ENCODE measurements at regions not wholly inside any gene's neighbourhood (a gene's known extent, or its start where the extent isn't known, plus 50 kb on each side); places are given as distances from the start of the nearest gene placed in this dataset.

DNA sequence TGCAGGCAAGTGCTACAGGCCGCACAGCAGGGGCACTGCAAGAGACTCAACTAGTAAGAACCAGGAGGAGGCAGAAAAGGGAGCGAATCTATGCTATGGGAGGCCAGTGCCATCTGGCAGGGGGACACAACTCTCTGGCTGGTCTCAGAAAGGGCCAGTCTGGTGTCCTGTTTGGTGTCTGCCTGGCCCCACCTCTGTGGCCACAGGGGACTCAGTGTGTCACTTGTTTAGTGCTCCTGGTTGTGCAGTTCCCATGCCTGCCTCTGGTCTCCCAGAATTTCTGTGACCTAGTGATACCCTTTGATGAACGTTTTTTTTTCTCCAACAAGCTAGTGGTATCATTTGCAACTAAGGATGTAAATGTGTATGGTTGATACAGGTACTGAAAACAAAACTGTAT is 59.2 kb upstream of the JCAD start:
- DNase-seq (ENCODE audit: low read depth, low spot score), result no peak

DNA sequence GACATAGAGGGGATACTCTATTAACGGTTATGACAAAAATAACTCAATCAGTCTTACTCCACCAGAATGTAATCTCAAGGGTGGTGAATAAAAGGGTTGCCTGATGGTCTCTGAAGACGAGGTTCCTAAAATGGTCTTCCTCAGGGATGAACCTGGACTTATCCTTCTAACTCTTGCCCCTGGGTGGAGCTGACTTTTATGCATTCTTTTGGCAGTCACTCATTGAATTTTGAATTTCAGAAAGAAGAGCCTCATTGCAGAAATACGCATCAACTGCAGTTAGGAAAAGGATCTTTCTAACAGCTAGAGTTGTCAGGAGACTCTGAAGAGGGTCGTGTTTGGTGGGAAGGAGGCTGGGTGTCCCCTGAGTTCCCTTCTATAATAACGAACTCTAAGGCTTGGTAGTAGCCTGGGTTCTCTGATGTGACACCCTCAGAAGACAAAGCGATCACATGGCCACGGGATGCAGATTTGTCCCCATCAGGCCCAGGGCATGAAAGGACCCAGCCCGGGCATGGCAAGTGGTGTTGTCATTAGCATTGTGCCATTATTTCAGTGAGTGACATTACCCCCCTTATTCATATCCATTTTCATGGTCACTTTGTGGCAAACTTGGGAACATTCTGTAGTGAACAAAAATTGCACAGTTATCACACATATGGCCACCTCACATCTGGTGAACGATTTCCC is 58.6 kb upstream of the JCAD start:
- no peak for DNase-seq (ENCODE audit: low read depth, low spot score)

DNA sequence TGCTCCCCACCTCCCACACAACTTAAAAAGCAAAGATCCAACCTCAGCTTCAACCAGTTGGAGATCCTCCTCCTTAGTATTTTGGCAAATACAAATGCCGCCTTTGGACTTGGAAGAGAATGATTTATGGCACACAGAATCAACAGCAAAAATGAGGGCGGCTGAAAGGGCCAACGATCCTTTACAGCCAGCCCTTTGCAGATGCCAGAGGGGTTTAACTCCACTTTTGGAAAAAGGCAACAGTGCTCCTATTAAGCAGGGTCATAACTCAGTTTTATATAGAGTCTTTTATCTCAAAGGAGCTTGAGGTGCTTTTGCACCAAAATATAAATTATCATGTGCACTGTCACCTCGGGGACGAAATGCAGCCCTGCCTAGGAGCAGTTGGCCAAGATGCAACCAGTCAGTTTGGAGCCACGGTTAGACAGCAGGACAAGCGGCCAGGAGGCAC is 56.7 kb upstream of the JCAD start:
- no peak for DNase-seq (ENCODE audit: low read depth, low spot score)

DNA sequence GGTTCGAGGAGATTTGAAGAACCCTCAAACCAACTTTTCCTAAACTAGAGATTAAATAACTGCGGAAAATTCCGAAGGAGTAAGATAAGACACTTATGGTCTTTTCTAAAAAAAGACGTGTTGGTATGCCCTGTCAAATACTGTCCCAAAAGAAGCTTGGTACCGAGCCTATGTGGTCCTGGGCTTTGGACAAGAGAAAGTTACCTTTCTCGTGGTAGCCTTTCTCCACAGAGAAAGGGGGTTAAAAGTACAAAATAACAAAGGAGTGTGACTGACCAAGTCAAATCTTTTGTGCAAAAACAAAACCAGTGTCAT is 56.2 kb upstream of the JCAD start:
- no peak for DNase-seq (ENCODE audit: low read depth, low spot score)

DNA sequence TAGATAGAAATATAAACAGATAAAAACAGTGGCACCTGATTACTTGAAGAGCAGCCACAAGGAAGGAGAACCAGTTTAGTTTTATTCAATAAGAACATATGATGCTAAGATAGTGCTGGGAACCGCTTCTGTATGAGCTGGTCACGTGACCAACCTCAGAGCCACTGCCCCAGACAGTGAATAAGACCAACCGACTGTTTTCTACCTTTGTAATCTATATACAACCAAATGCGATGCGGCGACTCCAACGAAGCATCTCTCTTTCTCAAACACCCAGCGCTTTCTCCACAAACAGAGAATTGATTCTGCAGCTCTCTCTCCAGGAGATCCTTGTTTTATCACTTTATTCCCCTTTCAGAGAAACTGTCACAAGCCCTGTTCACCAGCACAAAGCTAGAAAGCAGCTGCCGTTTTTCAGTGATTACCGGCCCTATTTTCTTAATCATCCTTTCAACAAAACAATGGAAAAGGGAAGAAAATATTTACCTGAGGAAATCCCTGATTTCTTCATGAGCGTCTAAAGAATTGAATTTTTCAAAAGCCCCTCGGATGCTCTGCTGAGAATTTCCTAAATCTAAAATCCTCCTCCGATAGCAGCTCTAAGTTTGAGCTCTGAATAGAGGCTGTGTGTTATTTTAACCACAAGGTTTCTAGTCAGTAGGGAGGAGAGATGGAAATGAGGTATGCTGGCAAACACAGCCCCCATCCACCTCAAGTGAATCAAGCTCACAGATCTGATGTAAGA is 55.7 kb upstream of the JCAD start:
- no peak for DNase-seq (ENCODE audit: low read depth, low spot score)

DNA sequence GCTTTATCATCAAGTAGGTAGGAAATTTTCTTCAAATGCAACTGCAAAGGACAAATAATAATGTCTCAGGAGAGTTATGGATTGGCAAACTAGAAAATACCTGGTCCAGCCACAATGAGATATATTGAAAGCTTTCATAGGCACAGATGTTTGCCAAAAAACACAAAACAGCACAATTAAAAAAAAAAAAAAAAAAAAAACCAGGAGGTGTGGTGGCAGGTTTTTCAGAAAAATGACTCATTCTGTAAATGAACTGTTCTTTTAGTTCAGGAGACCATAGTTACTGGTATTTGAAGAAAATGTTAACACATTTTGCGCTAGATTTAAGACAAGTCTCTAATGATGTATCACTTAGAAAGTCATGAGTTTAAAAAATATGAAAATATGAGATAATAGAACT is 55.0 kb upstream of the JCAD start:
- DNase-seq (ENCODE audit: low read depth, low spot score), result no peak

DNA sequence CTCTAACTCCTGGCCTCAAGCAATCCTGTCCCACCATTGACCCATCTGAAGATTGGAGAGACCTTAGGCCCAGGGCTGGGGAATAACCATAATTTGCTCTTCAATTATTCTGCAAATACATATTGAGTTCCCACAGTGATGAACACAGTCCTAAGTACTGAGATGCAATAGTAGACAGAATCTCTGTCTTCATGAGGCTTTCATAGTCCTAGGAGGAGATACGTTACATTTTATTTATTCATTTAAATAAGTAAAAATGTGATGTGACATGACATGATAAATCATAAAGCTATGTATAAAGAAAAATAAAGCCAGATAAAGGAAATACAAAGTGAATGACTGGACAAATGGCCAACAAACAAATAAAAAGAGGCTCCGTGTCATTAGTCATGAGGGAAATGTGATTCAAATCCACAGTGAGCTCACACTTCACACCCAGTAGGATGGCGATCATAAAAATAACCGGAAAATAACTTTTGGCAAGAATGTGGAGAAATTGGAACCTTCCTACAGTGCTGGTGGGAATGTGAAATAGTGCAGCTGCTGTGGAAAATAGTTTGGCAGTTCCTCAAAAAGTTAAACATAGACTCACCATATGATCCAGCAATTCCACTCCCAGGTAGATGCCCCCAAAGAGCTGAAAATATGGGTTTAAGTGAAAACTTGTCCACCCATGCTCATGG is 52.1 kb upstream of the JCAD start:
- DNase-seq (ENCODE audit: low read depth, low spot score), result no peak

Data from ELF-1 (cell line).